HFFc6 (cell line): ENCODE measurements at regions not wholly inside any gene's neighbourhood (a gene's known extent, or its start where the extent isn't known, plus 50 kb on each side); places are given as distances from the start of the nearest gene placed in this dataset.

Experiments
- DNase-seq: peaks from one replicate; pipeline ENCODE4 v3.0.0-alpha.2; 2018
- H3K27ac Mint-ChIP-seq: 2 replicates; pipeline ENCODE4 v1.8.0; 2020; ENCODE audit warnings: mild to moderate bottlenecking, mixed read lengths
- H3K27me3 Mint-ChIP-seq: 2 replicates; pipeline ENCODE4 v1.8.0; 2021; ENCODE audit warnings: mild to moderate bottlenecking, moderate library complexity, mixed read lengths; ENCODE audit not compliant: insufficient read depth
- H3K36me3 Mint-ChIP-seq: 2 replicates; pipeline ENCODE4 v1.8.0; 2021; ENCODE audit warnings: low read depth, mixed read lengths
- H3K4me1 Mint-ChIP-seq: 2 replicates; pipeline ENCODE4 v1.8.0; 2020; ENCODE audit warnings: low read depth, mixed read lengths
- H3K4me3 Mint-ChIP-seq: 2 replicates; pipeline ENCODE4 v1.8.0; 2020; ENCODE audit warnings: mild to moderate bottlenecking, moderate library complexity, mixed read lengths
- H3K9me3 Mint-ChIP-seq: 2 replicates; pipeline ENCODE4 v1.8.0; 2020; ENCODE audit warnings: mild to moderate bottlenecking, mixed read lengths
- CTCF ChIP-seq: fragments of 200-600 bp; sonication (generic); IDR thresholded peaks from 2 replicates; pipeline ENCODE4 v1.5.0; 2021; ENCODE audit warnings: antibody characterized with exemption, mild to moderate bottlenecking

- no peak for TF ChIP-seq CTCF
- no peaks in the 10 kb centered on the region; the same call in none of the 2 replicates for H3K27me3 Mint-ChIP-seq
- no peaks in the 10 kb centered on the region for H3K4me1 Mint-ChIP-seq
Observed at GRCh38 chr4:185994750-185995149, 74.2 kb upstream of the TLR3 start.

GRCh38 chr4:185995665-185996064, 73.3 kb upstream of the TLR3 start:
- H3K27ac Mint-ChIP-seq = no peak overlapping the region
- H3K4me3 Mint-ChIP-seq = no peak overlapping the region
- no peaks in the 10 kb centered on the region for H3K36me3 Mint-ChIP-seq
- no peak for TF ChIP-seq CTCF
- DNase-seq = no peak
- H3K9me3 Mint-ChIP-seq = no peaks in the 10 kb centered on the region
- H3K4me1 Mint-ChIP-seq = no peaks in the 10 kb centered on the region
- peaks cover 1% of the 10 kb centered on the region for H3K27me3 Mint-ChIP-seq

More at GRCh38 chr4:185994750-185995149, 74.2 kb upstream of the TLR3 start:
- Mint-ChIP-seq H3K27ac (no peak overlapping the region), H3K36me3 (no peaks in the 10 kb centered on the region), H3K9me3 (no peaks in the 10 kb centered on the region), H3K4me3 (no peak overlapping the region)
- no peak for DNase-seq

GRCh38 chr4:185997296-185997695, 71.7 kb upstream of the TLR3 start:
- no peak for TF ChIP-seq CTCF
- Mint-ChIP-seq H3K4me3 (no peak overlapping the region), H3K27ac (no peak overlapping the region), H3K9me3 (no peaks in the 10 kb centered on the region), H3K27me3 (peaks cover 2% of the 10 kb centered on the region), H3K4me1 (no peaks in the 10 kb centered on the region), H3K36me3 (no peaks in the 10 kb centered on the region)
- DNase-seq = no peak

GRCh38 chr4:185998791-185999190, 70.2 kb upstream of the TLR3 start:
- H3K4me3 Mint-ChIP-seq = no peak overlapping the region
- DNase-seq = no peak
- peaks cover 2% of the 10 kb centered on the region for H3K27me3 Mint-ChIP-seq
- TF ChIP-seq CTCF = no peak
- H3K36me3 Mint-ChIP-seq = no peaks in the 10 kb centered on the region
- H3K27ac Mint-ChIP-seq = no peak overlapping the region
- no peaks in the 10 kb centered on the region for H3K4me1 Mint-ChIP-seq
- no peaks in the 10 kb centered on the region for H3K9me3 Mint-ChIP-seq

- Mint-ChIP-seq H3K27ac (no peak overlapping the region), H3K9me3 (no peaks in the 10 kb centered on the region), H3K27me3 (peaks cover 2% of the 10 kb centered on the region), H3K36me3 (no peaks in the 10 kb centered on the region), H3K4me1 (no peaks in the 10 kb centered on the region), H3K4me3 (no peak overlapping the region)
- no peak for DNase-seq
- no peak for TF ChIP-seq CTCF
Observed at GRCh38 chr4:185999207-185999606, 69.7 kb upstream of the TLR3 start.

GRCh38 chr4:186002853-186003252, 66.1 kb upstream of the TLR3 start:
- Mint-ChIP-seq H3K27me3 (peaks cover 2% of the 10 kb centered on the region; the same call in 1 of the 2 replicates), H3K9me3 (no peaks in the 10 kb centered on the region), H3K36me3 (no peaks in the 10 kb centered on the region), H3K4me3 (no peak overlapping the region), H3K27ac (no peak overlapping the region), H3K4me1 (no peaks in the 10 kb centered on the region)
- TF ChIP-seq CTCF = no peak
- DNase-seq = no peak
